SHP77 treated with DMSO at 0.1 percent for 48 hours (cell line): ENCODE measurements at regions not wholly inside any gene's neighbourhood (a gene's known extent, or its start where the extent isn't known, plus 50 kb on each side); places are given as distances from the start of the nearest gene placed in this dataset.
A peak's percentile ranks its signal among the peaks of the same experiment; 100 is the strongest.
"Not testable (repeated sequence)": the region's sequence is repeated elsewhere in the genome, so short reads cannot be mapped to it uniquely, and the experiment has no call there.

ENCODE experiments used
- DNase-seq: peaks from one replicate; lab custom pipeline; 2025; lab: John Stamatoyannopoulos, UW

DNA sequence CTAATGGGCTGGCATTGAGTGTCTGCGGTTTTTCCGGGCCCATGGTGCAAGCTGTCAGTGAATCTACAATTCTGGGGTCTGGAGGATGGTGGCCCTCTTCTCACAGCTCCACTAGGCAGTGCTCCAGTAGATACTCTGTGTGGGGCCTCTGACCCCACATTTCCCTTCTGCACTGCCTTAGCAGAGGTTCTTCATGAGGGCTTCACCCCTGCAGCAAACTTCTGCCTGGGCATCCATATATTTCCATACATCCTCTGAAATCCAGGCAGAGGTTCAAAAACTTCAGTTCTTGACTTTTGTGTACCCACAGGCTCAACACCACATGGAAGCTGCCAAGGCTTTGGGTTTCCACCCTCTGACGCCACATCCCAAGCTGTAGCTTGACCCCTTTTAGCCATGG is 846.2 kb downstream of the RNF144A start:
- DNase-seq = not testable (repeated sequence)

- DNase-seq = no peak
Observed at GRCh38 chr2:7765236-7765635, 848.0 kb downstream of the RNF144A start.

GRCh38 chr2:7766088-7766722 is 849.0 kb downstream of the RNF144A start:
- no peak for DNase-seq

GRCh38 chr2:7766978-7767565 is 849.9 kb downstream of the RNF144A start:
- no peak for DNase-seq

GRCh38 chr2:7767902-7768301 is 850.7 kb downstream of the RNF144A start:
- DNase-seq = no peak

- no peak for DNase-seq
Observed at GRCh38 chr2:7771781-7772180, 854.6 kb downstream of the RNF144A start.

GRCh38 chr2:7773362-7774360 is 856.4 kb downstream of the RNF144A start:
- DNase-seq = no peak

- no peak for DNase-seq
Observed at GRCh38 chr2:7774481-7774880, 857.3 kb downstream of the RNF144A start.

GRCh38 chr2:7777668-7778067 is 860.5 kb downstream of the RNF144A start:
- DNase-seq = no peak

GRCh38 chr2:7780321-7780720 is 863.1 kb downstream of the RNF144A start:
- no peak for DNase-seq

- DNase-seq = no peak
Observed at GRCh38 chr2:7785700-7786099, 868.5 kb downstream of the RNF144A start.

GRCh38 chr2:7788736-7789135 is 871.5 kb downstream of the RNF144A start:
- no peak for DNase-seq

DNA sequence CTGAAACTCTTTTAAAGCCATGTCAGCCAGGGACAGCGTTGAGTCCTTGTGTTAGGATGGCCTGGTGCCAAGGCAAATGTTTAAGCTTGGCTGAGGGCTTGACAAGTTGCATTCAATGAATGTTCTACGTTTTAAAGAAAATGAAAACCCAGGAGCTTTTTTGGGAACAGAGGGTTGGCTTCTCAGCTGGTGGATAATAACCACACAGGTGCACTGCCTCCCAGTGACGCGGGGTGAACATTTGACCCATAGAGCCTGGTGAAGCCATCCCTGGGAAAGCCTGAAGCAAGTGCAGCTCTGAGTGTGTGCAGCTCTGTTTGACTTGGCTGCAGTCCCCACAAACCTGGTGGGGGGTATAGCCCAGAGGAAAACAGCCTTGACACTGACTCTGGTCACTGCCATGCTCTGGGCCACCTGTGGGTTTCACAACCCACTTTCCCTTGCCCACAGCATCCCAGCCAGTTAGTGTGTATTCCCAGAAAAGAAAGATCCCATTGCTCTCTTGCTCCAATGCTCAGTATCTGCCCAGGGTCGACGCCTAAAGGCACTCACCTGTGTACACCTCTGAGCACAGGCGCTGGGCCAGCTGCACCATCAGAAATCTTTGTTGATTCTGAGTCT is 874.9 kb downstream of the RNF144A start:
- peak; percentile 93 for DNase-seq

DNA sequence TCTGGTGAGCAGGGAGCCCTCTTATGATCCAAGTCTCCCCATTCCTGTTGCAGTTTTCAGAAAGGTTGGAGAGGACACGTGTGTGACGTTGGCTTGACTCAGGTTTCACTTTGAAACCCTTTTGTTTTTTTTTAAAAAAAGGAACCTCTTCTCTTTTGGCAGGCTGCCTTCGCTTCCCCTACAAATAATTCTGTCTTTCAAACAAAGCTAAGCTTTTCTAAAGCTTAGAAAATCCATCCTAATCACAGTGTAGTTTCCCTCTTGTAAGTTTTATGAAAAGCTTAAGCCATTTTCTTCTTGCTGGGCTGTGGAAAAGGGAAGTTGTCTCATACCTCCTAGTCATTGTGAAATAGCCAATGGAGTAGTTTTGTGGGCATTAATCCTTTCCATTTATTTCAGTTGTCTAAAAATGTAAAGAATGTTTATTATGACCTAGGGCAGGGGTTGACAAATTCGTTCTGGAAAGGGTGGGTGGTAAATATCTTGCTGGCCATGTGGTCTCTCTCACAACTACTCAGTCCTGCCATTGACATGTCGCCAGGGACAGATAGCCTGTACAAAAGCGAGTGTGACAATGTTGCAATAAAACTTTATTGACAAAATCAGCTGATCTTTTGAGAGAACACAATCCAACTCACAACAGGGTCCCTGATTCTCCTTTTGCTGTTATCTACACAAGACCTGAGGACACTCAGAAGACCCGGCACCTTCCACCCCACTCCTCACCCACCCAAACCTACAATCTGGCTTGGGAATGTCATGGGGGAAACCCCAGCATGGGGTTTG is 878.8 kb downstream of the RNF144A start:
- DNase-seq = peak; percentile 11

GRCh38 chr2:7800031-7800430 is 881.8 kb upstream of the ID2 start:
- no peak for DNase-seq

DNA sequence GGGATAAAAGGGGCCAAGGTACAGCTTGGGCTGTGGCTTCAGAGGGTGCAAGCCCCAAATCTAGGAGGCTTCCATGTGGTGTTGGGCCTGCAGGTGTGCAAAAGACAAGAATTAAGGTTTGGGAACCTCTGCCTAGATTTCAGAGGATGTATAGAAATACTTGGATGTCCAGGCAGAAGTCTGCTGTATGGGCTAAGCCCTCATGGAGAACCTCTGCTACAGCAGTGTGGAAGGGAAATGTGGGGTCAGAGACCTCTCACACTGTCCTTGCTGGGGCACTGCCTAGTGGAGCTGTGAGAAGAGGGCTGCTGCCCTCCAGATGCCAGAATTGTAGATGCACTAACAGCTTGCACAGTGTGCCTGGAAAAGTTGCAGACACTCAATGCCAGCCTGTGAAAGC is 880.6 kb upstream of the ID2 start:
- no peak for DNase-seq

DNA sequence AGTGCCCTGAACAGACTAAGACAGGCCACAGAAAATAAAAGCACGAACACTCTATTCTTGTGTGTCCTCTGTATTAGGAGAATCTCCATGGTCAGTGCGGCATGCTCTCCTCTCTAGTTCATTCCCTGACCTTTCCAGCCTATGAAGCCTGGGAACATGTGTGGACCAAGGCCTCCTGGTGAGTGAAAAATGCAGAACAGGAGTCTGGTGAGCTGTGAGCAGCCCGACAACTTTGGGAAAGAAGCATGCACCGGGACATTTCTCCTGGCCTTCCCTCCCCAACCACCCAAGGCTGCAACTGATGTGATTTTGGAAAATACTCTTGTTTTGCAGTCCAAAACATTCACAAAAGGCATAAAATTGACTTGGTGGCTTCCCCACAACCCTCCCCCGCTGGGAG is 878.3 kb upstream of the ID2 start:
- DNase-seq = no peak

GRCh38 chr2:7809640-7810039 is 872.2 kb upstream of the ID2 start:
- no peak for DNase-seq

DNA sequence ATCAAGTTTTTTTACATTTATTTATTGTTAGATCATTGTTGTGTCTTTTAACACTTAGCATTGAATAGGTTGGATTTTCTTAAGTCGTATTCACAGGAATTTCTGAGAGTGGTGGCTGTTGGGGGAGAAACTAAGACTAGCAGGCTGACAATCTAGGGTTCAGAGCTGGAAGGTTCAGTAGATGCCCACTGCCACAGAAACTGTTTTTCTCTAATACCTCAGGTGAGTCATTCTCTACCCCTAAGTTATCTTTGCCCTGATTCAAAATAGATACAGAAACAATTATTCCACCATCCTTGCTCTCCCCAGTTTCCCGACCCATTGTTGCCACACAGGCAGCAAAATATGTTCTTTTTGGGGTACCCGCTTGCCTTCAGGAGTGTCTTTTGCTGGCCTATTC is 870.8 kb upstream of the ID2 start:
- no peak for DNase-seq

- no peak for DNase-seq
Observed at GRCh38 chr2:7812231-7812995, 869.4 kb upstream of the ID2 start.
